Cardiac fibroblast (primary cell): ENCODE measurements at regions not wholly inside any gene's neighbourhood (a gene's known extent, or its start where the extent isn't known, plus 50 kb on each side); places are given as distances from the start of the nearest gene placed in this dataset.

Experiments used
- DNase-seq, 2 donors: peaks; one replicate each; pipeline versions ENCODE4 v3.0.0 to v3.0.0-alpha.2; 2010; ENCODE audit warnings: low read depth in 2 of 2
- H3K4me3 ChIP-seq, 2 donors: replicated peaks in 1 of 2; 1 replicate in 1 of 2; 2 replicates in 1 of 2; pipeline ENCODE4 v1.5.1; 2011; ENCODE audit warnings: low read depth in 2 of 2, low read length in 2 of 2, mild to moderate bottlenecking in 2 of 2, moderate library complexity in 1 of 2
- TF ChIP-seq, protein P1 (sequence below): IDR thresholded peaks from one replicate; pipeline ENCODE4 v1.5.1; 2011; ENCODE audit warnings: low read depth, mild to moderate bottlenecking, low read length, inconsistent platforms

- TF ChIP-seq, protein P1, sequence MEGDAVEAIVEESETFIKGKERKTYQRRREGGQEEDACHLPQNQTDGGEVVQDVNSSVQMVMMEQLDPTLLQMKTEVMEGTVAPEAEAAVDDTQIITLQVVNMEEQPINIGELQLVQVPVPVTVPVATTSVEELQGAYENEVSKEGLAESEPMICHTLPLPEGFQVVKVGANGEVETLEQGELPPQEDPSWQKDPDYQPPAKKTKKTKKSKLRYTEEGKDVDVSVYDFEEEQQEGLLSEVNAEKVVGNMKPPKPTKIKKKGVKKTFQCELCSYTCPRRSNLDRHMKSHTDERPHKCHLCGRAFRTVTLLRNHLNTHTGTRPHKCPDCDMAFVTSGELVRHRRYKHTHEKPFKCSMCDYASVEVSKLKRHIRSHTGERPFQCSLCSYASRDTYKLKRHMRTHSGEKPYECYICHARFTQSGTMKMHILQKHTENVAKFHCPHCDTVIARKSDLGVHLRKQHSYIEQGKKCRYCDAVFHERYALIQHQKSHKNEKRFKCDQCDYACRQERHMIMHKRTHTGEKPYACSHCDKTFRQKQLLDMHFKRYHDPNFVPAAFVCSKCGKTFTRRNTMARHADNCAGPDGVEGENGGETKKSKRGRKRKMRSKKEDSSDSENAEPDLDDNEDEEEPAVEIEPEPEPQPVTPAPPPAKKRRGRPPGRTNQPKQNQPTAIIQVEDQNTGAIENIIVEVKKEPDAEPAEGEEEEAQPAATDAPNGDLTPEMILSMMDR: no peak
These were observed 233.1 kb upstream of the PHYHIPL start for GRCh38 chr10:58943256-58943890.

GRCh38 chr10:58943960-58944359 lies 232.5 kb upstream of the PHYHIPL start:
- no peak for DNase-seq
- H3K4me3 ChIP-seq: no peak overlapping the region
- TF ChIP-seq, protein P1: no peak

More at GRCh38 chr10:58943256-58943890, 233.1 kb upstream of the PHYHIPL start:
- no peak overlapping the region for H3K4me3 ChIP-seq
- peak in 1 of 2 donors; percentile 77 for DNase-seq

DNA sequence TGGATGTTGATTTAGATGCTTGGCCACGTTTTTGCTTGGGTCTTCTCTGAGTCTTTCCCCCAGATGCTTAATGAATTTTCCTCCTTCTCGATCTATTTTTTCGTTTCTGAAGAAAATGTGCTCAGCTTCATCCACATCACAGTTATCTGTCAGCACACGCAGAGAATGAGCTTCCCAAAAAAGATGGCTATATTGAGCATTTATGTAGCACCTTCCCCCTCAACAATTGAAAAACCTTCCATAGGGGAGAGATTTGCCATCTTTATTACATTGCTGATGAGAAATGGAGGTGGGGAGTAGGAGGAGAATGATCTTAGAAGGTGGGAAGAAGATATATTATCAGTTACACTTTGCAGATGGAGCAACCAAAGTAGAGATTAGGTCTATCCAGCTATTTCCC lies 228.1 kb upstream of the PHYHIPL start:
- H3K4me3 ChIP-seq: no peak overlapping the region
- no peak for DNase-seq
- TF ChIP-seq, protein P1: no peak

DNA sequence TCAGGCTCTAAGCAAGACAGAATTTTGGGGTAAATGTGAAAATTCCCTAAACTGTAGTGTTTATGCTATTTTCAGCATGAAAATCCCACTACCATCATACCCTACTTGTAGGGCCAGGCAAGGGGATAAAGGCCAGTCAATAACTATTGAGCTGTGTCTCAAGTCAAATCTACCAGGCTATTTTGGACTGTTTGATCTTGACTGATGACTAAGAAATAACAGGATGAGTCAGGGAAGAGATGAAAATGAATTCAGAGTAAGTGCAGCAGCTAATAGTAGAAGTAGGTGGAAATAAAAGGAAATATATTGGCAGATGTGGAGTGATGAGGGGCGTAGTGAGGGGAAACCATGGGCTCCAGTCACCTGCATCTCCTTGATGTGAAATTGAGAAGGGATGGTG lies 225.8 kb upstream of the PHYHIPL start:
- TF ChIP-seq, protein P1: no peak
- no peak overlapping the region for H3K4me3 ChIP-seq
- DNase-seq: peak in 1 of 2 donors; percentile 59

DNA sequence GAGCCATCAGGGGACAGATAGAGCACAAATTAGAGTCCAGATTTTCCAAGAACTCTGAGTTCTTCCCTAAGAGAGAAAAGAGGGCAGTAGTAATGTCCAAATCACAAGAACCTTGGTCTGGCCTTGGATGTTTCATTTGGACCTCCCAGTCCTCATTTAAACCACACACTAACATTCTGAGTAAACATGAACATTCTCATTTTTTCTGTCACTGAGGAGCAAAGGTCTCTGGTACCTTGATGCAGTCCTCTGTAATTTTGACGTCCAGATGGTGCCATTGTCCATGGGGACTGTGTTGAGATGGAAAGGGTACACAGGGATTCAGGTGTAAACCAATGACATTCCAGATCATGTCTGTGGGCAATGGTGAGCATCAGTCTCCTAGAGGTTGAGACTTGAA lies 225.4 kb upstream of the PHYHIPL start:
- no peak overlapping the region for H3K4me3 ChIP-seq
- DNase-seq: no peak
- TF ChIP-seq, protein P1: no peak

DNA sequence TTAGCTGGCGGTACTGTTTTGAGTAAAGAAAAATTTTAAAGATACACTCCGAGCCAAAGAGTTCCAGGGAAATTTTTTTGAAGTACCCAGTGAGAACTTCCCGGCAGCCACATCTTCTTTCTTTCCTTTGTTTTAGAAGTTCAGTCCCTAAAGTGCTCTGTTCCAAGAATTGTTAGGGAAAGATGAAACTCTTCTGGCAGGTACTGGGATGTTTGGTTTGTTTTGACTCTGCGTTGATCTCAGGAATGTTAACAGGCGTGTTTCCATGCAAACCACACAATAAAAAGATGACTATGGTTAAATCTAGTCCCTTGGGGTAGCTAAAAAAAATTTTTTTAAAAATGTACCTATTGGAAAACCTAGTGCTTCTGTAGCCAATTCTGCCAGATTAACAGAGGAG lies 224.7 kb upstream of the PHYHIPL start:
- H3K4me3 ChIP-seq: no peak overlapping the region
- DNase-seq: peak; percentile 56 to 69

More for the DNA sequence above, 224.7 kb upstream of the PHYHIPL start:
- TF ChIP-seq, protein P1: no peak
